Skin of body (tissue), 1 donor: ENCODE measurements at regions not wholly inside any gene's neighbourhood (a gene's known extent, or its start where the extent isn't known, plus 50 kb on each side); places are given as distances from the start of the nearest gene placed in this dataset.

Experiments
- DNase-seq: peaks from one replicate; lab custom pipeline; 2025; lab: John Stamatoyannopoulos, UW

GRCh38 chr4:125744891-125745364 lies 430.2 kb downstream of the FAT4 start:
- no peak for DNase-seq

DNA sequence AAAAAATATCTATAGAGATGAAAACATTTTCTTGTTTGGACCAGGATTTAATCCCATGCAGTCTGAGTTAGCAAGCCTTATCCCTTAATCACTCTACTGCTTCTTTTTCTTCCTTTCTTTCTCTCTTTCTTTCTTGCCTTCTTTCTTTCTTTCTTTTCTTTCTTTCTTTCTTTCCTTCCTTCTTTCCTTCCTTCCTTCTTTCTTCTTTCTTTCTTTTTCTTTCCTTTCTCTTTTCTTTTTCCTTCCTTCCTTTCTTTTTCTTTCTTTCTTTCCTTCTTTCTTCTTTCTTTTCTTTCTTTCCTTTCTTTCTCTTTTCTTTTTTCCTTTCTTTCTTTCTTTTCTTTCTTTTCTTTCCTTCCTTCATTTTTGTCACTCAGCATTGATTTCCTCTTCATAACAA lies 434.6 kb downstream of the FAT4 start:
- DNase-seq, result no peak

DNA sequence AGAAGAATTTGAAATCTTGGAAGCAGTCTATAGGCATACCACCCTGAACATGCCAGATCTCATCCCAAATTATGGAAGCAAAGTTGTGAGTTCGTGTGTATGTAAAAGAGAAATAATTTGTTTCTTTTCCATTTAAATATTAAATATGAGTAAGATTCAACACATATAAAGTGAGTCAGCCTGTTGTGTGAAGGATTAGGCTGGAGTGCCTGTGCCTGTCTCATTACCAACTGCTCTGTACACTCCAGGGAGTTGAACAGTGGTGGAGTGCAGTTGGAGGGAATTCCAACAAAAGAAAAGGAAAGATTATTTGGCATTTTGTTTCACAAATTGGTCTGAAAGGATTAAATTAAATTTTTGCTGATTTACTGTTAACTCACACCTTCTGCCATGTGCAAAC lies 435.6 kb downstream of the FAT4 start:
- DNase-seq, result no peak

DNA sequence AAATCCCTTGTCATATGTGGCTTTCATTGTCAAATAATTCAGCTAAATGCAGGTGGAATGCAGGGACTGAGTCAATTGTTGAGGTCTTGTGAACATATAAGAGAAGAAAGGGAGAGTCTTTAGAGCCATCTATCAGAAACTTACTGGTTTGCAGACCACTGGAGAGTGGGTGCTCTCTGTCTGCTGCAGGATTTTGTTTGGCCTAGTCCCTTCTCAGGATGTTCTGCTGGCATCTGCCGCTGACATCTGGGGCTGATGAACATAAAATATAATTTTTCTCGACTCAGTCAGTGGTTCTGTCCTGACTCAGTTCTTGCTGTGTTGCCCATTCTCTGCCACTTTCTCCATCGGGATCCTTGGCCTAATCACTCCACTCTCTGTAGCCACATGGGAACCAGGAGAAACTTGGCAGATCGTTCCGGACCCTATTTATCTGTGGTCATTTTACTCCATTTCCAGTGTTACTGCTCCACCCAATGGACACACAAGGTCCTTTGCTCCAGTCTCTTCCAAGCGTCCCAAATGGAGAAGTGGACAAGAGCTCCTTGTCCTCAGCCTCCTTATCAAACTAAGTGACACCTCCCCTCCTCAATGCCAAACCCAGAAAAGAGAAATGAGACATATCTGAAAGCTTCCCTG lies 436.2 kb downstream of the FAT4 start:
- DNase-seq, result no peak

- DNase-seq, result no peak
These were observed 443.7 kb downstream of the FAT4 start for GRCh38 chr4:125758438-125758837.

DNA sequence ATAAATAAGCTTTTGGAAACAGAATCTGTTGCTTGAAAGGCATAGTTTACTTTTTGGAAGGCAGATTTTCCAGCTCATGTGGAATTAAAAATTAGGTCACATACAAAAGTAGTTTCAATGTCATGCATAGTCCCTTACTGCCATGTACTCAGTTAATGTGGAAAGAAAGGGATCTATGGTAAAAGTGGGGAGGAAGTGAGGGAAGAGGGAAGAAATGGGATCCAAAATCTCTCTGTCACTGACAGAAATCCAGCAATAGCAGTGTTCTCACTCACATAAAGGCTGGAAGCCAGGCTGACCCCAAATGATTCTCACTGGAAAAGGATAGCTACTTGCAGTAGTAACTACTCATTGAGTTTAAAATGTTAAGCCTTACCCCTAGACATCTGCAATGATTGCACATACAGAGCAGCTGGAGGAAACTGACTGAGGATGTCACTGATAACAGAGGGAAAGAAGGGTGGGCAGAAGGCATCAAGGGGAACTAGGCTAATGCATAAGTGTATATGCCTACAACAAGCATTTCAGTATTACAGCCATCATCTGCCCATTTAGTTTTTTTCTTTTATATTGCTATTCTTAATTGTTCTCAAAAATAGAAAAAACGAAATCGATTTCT lies 445.6 kb downstream of the FAT4 start:
- DNase-seq, result no peak

GRCh38 chr4:125760956-125761355 lies 446.2 kb downstream of the FAT4 start:
- DNase-seq, result no peak

GRCh38 chr4:125762537-125762936 lies 447.8 kb downstream of the FAT4 start:
- no peak for DNase-seq

- DNase-seq, result no peak
These were observed 451.2 kb downstream of the FAT4 start for GRCh38 chr4:125765941-125766340.

DNA sequence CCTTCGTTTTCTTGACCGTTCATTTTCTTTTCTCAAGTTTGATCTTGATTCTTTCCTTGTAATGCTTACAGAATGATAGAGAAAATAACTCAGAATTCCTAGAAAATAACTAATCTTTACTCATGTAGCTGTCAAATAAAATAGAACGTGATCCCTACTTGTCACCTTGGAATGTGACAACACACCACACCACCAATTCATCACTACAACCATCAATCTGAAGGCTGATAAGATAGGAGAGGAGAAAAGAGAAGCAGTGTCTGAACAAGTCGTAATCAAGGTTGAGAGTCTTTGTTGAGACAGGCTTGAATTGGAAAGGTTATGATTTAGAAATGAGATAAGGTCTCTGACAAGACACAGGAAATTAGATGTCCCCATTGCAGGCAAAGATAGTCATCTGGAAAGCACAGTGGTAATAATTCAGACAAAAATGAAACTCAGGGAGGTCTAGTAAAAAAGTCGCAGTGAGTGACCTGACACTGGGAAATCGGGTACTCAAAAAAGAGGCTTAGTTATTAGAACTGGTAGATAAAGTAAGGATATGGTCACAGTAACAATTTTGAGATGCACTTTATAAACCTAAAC lies 456.2 kb downstream of the FAT4 start:
- no peak for DNase-seq

DNA sequence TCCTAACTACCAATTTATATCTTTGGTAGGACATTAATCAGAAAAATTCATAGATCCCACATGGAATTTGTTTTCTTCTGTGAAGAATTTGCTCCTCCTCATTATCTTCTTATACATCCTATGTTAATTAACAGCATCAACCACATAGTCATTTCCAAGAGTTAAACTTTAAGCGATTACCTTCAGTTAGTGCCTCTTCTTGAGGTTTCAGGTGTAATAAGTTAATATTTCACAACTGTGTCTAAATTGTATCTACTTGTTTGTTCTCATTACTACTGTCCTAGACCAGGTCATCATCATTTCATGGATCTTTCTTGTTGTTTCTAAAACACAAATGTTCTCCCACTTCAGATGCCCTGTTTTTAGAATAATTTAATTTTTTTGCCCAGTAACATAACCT lies 457.9 kb downstream of the FAT4 start:
- DNase-seq, result no peak

DNA sequence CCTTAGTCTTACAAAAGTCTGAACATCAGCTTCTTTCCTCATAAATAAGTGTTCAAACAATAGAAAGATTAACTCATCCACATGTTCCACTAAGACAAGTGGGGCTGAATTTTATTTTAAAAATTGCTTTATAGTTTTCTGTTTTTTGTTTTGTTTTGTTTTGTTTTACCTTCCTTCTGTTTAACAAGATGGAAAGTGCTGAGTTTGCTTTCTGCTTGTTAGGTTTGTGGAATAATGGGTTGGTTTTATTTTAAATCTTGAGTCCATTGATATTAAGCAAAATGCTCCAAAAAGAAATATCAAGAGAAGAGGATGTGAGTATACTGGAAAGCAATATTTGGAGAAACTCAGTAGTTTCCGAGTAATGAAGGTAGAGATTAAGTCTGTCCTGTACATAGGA lies 458.7 kb downstream of the FAT4 start:
- no peak for DNase-seq

DNA sequence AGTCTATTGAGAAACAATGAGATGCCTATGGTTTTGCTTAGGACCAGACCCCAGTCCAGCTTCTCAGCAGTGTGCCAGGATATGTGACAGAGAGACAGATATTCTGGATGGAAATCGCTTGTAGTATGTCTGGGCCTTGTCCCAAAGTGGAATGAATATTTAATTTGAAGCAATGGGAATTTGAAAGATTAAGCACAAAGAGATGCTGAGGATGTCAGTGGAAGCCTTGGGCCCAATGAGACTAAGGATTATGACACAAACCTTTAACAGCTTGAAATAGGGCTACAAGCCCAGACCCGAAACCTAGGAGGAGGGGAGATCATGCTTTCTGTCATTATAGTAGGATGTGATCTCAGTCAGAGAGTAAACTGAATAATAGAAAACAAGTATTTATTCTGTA lies 459.2 kb downstream of the FAT4 start:
- DNase-seq, result no peak

DNA sequence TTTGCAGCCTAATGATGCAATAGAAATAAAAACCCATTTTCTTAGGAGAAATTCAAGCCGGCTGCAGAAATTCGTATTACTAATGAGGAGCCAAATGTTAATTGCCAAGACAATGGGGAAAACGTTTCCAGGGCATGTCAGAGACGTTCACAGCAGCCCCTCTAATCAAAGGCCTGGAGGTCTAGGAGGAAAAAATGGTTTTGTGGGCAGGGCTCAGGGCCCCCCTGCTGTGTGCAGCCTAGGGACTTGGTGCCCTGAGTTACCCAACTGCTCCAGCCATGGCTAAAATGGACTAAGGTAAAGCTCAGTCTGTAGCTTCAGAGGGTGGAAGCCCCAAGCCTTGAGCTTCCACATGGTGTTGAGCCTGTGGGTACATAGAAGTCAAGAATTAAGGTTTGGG lies 461.4 kb downstream of the FAT4 start:
- no peak for DNase-seq

GRCh38 chr4:125780164-125780563 lies 465.4 kb downstream of the FAT4 start:
- no peak for DNase-seq

DNA sequence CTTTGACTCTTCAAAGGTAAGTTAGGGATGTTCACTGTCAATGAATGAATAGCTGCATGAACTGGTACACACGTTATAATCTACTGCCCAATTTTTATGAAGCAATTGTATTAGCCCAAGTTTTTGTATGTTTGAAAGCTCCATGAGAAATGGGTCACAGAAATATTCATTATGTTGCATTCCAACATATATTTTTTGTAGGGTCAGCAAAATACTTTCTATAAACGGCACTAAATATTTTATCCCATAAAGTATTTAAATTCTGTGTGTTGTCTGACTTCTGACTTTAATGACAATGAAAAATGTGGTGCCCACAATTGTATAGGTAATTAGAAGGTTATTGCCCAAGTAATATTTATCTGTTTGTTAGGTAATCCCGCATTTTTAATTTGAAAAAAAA lies 466.0 kb downstream of the FAT4 start:
- no peak for DNase-seq

DNA sequence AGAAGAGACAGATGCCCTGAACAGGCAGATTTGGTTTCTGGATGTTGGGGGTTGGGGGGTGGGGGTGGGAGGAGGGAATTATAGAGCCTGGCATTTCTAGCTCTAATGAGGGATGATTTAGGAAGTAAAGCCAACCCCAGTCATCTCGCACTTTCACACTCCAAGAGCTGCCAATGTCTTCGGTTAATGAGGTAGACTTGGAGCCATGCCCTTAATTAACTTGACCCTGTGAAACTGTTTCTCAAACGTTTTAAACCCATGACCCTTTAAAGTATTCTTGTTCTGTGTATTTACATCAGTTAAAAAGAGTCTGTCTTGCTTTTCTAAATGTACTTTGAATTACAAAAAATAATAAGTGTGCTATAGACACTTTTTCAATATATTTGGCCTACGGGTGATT lies 466.9 kb downstream of the FAT4 start:
- DNase-seq, result no peak

- no peak for DNase-seq
These were observed 470.0 kb downstream of the FAT4 start for GRCh38 chr4:125784741-125785140.

DNA sequence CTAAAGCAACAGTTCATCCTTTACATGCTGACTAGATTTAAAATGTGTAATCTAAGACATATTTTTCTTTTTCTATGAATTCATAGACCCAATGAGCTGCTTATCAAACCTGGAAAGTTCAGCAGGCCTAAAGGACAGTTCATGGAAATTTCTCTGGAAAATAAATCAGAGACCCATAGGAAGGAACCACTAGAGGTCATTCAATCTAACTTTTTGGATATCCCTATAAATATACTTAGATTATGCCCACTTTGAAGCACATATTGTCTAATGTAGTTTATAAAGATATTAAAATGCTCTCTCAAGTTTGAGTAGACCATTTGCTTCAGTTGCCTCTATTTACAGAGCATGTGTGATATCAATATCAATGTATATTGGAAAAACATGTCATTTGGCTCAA lies 473.0 kb downstream of the FAT4 start:
- no peak for DNase-seq

DNA sequence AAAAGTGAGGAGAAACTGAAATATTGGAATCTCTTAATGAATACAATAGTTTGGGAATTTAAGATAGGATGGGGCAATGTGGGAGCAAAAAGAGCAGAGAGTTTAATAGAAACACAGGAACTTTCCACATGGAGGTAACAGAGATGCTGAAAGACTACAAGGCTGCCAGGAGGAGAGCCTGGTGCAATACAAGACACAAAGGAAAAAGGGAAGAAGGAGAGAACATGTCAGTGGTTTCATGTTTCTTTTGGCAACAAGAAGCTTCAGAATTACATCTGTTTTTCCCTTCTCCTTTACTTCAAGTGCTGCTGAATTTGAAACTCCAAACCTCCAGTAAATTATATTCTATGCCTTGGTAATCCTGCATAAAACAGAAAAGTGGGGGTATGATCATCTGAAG lies 474.3 kb downstream of the FAT4 start:
- no peak for DNase-seq

- DNase-seq, result no peak
These were observed 477.1 kb downstream of the FAT4 start for GRCh38 chr4:125791896-125792295.

DNA sequence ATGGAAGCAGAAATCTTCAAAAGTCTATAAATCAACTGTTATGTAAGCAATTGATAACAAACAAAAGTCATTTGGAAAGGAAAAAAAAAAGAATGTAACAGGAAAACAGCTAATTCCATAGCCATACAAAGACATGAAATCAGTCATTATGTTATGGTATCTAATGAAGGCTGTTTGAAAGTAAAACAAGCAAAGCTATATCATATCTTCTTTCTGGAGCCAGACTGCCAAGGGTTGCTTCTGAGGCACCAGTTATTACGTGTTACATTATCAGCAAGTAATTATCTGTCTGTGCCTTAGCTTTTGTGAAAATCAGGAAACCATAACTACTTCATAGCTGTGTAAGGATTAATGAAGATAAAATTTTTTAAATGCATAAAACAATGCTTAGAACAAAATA lies 480.2 kb downstream of the FAT4 start:
- no peak for DNase-seq

DNA sequence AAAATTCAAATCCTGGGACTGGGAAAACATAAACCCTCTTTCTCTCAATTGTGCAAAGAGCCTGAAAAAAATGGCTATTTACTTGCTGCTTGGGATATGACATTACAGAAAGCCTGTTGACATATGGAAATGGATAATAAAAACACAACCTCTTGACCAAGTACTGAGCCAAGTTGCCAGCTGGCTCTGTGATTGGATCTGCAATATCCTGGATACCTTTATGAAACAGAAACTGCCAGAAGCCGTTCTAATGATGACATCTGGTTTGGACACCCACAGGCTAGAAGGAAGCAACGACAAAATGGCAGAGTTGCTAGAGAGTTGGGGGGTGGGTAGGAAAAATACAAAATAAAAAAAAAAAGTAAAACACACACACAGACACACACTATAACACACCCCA lies 481.4 kb downstream of the FAT4 start:
- DNase-seq, result no peak
